SK-MEL-5 (cell line): ENCODE measurements at regions not wholly inside any gene's neighbourhood (a gene's known extent, or its start where the extent isn't known, plus 50 kb on each side); places are given as distances from the start of the nearest gene placed in this dataset.

ENCODE experiments used
- DNase-seq: peaks from one replicate; pipeline ENCODE4 v3.0.0-alpha.2; 2016; ENCODE audit warnings: low read depth, low spot score
- in situ Hi-C: cut with HindIII; loops from 2 replicates; pipeline ENCODE4 v1.10.0; 2016; ENCODE audit warnings: low sequenced_read_pairs, high pct_unique_total_duplicates, low pct_unique_long_range_greater_than_20kb

DNA sequence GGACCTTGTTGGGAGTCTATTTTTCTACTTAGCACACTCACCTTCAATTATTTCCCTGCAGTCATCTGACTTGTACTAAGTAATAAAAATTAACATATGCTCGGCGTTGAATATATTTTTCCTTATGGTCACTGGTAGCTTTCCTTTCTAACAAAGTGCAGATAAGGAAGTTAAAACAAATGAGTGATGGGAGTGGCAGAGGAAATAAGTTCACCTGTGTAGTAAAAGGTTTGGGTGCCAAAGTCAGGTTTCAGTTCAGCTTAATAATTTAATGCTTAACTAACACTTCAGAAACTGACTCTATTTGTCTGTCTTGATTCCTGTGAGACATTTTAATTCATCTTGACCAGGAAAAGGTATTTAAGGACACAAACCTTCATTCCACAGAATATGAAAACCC is 184.4 kb downstream of the PCDH7 start:
- in situ Hi-C loops: no loop called here
- DNase-seq: no peak

DNA sequence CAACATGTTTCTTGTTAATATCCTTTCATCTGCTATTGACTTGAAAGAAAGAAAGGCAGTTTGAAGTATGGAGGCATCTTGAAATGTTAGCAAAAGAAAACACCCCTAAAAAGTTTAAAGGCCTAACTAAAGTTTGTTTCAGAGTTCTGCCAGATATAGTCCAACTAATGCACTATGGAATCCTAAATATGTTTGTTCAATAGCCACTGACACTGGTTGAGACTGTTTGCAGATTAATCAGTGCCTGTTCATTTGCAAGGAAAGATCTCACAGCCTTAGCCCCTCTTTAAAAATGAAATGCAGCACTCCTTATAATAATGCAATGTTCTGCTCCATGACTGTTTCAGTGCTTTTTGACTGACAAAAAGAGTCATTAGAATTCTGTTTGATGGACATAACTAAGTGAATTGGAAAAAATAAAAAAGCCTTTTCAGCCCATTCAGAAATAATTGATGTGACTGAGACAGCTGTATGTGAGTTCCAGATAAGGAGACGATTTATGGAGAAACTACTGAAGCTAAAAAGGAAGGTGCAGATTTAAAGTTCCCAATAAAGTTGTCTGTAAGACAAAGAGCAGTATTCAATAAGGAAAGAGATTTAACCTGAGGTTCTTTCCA is 192.0 kb downstream of the PCDH7 start:
- DNase-seq: no peak
- in situ Hi-C loops: no loop called here

DNA sequence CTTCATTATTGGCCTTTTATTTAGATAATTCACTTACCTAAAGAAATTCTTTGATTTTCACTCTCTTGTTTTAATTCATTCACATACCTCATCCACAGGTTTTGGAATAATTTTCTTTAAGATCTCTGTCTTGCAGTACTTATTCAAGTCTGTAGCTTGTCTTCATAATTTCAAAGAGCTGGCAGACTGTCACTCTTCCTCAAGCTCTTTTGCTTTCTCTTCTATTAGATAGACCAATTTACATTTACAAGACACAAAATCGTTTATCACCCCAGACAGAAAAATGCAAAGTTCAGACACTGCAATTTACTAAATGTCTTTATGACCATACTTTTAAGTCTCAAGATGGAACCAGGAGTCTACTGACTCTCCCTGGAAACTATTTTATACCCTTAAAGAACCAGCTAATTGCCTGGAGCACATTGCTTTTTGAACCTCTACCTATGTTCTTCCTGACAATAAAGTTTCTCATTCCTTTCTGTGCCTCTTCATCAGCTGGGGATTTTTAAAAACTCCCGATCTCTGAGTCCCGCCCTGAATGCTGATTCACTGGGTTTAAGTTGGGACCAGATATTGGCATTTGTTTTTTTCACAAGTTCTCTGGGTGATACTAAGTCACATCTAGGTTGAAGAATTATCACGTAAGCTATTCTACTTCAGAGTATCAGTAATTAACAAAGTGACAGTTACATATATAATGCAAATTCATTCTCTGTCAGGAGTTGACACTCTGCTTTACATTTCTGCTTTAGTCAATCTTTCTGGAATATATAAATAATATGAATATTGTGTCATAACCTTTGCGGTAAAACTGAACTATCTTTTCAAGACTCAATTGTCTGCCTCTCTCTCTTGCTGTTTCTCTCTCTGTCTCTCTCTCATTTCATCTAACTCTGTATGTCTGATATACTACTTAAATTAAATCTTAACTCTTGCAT is 196.4 kb downstream of the PCDH7 start:
- no peak for DNase-seq
- in situ Hi-C loops: no loop called here

DNA sequence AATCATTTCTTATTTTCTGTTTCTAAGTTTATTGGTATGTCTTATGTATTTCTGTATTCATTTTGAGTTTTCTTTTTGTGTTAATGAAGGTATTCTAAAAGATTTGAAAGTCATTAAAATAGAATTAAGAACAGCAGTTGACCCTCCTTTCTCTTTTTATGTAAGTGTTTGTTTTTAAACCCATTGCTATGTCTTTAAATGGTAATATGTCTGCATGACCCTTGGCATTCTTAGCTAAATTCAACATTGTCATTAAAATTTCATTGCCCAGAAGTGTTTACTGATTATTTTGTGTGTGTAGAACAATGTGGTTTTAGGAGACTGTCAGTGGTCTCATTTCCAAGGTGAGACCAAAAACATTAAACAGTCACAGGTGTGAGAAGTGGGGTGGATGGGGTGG is 197.8 kb downstream of the PCDH7 start:
- no peak for DNase-seq
- in situ Hi-C loops: no loop called here

DNA sequence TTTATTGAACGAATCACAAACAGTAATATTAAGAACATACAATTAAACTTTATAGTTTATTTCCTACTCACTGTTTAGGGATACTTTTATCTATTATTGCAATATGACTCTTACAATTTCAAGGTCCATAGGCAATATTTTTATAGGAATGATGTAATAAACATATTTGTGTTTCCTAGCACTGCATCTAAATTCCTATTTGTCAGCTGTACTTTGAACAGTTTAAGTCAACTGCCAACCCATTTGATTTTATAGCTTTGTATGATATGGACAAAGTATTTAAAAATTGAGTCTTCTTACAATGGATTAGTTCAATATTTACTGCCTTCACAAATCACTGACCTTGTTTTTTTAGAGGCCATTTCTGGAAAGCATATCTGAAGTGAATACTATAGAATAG is 199.3 kb downstream of the PCDH7 start:
- DNase-seq: no peak
- in situ Hi-C loops: no loop called here

- in situ Hi-C loops: no loop called here
- peak; percentile 29 for DNase-seq
Observed at GRCh38 chr4:30920043-30920442, 199.9 kb downstream of the PCDH7 start.

- no peak for DNase-seq
- in situ Hi-C loops: no loop called here
Observed at GRCh38 chr4:30922625-30923024, 202.5 kb downstream of the PCDH7 start.

GRCh38 chr4:30924495-30924894 is 204.3 kb downstream of the PCDH7 start:
- DNase-seq: no peak
- in situ Hi-C loops: no loop called here

DNA sequence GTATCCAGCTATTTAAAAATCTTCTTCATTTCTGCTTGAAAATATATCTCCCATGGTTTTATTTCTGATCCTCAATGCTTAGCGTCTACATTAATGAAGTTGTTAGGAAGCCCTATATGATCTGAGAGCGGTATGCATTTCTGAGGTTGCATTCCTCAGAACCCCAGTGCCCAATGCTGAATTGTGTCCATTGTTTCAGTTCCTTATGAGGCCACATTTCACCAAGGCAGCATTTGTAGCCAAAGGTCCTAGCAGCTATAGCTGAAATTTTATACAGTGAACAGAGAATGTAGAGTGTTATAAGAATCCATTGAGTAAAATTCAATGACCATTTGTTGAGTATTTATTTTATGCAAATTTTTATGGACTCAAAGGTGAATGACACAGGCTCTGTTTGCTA is 209.5 kb downstream of the PCDH7 start:
- in situ Hi-C loops: no loop called here
- peak; percentile 96 for DNase-seq

DNA sequence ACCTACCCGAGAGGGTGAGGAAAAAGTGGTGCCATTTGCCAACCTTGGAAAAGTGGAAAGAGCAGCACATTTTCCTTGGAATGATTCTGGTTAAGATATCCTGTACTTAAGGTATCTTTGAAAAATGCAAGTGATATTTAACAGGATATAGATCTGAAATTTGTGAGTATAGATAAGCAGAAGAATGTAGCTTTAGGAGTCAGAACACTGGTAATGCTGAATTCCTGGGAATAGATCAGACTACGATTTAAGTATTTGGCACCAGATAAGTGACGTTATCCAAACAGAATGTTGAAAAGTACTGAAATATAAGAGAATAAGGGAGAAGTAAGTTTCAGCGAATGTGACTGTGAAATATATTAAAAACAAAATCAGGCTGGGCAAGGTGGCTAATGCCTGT is 210.1 kb downstream of the PCDH7 start:
- in situ Hi-C loops: no loop called here
- DNase-seq: no peak

DNA sequence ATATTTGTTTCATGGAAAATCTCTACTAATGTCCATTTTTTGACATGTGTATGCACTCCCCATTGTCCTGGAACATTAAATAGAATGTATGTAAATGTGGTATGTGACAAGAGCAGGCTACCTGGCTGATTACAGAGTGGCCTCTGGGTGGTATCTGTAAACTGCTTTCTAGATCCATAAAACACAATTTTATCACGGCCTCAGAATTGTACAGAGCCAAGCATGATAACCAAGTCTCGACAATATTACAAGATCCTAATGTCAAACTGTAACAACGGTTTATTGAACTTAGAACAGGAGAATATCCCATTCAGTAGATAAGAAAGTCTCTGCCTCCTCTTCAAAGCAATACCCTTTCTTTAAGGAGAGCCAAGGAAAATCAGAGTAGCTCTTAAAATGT is 212.4 kb downstream of the PCDH7 start:
- DNase-seq: no peak
- in situ Hi-C loops: no loop called here

DNA sequence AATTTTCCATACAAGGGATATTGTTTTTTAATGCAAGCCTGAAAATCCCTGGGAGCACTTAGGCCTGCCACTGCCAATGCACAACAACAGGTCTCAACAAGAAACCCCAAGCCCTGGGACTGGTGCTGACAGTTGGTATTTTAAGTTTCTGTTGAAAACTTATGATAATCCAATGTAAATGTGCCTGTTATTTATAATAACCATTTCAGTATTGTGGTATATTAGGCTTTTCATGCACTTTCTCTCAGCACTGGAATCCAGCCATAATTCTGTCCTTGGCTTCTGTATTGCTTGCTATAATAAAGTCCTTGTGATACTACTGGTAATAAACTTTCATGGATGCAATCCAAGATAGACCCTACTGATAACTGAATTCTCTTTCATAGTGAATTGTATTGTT is 218.9 kb downstream of the PCDH7 start:
- in situ Hi-C loops: no loop called here
- peak; percentile 58 for DNase-seq

- no peak for DNase-seq
- in situ Hi-C loops: no loop called here
Observed at GRCh38 chr4:30939684-30940083, 219.5 kb downstream of the PCDH7 start.

DNA sequence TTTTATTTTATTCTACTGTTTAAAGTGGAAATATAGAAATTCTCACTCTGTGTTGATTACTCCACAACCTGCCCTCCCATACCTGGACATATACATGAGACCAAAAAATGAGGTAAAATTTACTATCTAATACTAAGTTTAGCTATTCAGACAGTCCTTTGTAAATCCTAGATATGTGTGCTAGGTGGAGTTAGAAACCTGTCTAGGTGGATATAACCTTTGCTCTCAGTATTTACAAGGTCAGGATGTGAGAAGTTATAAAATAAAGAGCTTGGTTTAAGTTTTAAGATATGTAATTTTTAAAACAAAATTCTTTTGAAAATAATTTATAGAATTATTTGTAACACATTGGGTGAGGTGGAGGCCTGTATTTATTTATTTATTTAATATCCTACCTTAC is 221.5 kb downstream of the PCDH7 start:
- in situ Hi-C loops: no loop called here

GRCh38 chr4:30943356-30943755 is 223.2 kb downstream of the PCDH7 start:
- in situ Hi-C loops: no loop called here

More for the DNA sequence above, 221.5 kb downstream of the PCDH7 start:
- DNase-seq: no peak

DNA sequence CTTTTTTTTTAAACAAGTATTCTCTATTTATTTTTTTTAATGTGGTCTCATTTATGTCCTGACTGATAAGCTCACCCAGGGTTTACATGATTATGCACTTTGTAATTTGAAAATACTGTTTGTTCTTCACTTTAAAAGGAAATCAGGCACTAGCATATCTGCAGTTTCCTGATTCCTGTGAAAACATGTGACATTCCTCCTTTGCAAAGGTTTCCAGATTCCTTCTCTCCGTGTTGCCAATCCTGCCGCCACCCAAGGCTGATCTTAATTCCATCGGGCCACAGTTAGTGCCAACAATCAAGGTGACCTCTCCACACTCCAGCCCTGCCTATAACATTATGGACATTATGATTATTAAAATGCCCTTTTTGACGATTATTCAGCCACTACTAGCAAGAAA is 225.4 kb downstream of the PCDH7 start:
- in situ Hi-C loops: no loop called here
- no peak for DNase-seq

More at GRCh38 chr4:30943356-30943755, 223.2 kb downstream of the PCDH7 start:
- no peak for DNase-seq

DNA sequence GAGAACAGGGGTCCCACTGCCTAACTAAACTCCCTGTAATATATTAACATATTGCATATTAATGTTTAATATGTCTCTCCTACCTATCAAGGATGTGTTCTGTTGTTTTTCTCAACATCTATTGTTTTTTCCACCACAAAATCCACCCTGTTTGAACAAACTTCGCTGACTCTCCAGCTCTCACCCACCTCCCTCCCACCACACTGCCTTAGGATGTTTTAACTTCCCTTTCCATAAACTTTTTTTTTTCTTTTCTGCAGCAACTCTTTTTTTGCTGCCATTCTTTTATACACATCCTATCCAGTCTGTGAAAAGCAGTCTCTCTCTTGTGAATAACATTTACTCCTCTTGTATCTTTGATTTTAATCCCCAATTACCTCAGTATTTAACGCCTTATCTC is 226.1 kb downstream of the PCDH7 start:
- in situ Hi-C loops: no loop called here
- DNase-seq: no peak

- in situ Hi-C loops: no loop called here
- peak; percentile 42 for DNase-seq
Observed at GRCh38 chr4:30948653-30949052, 228.5 kb downstream of the PCDH7 start.

DNA sequence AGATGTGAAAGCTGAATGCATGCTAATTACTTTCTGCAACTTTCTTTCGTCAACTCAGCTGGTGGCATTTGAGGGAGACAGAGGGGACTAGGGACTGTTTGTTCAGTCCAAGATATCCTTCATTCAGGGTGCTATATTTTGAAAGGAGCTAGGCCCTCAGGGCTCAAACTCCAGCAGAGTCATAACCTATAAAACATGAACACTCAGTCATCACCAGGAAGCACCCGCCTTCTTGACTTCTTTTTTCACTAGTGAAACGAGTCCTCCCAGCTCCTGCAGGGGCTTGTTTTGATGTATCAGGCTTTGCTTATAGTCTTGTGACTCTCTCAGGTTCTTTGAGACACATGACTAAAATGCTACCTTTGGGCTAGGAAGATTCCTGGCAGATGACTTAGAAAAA is 230.6 kb downstream of the PCDH7 start:
- peak; percentile 98 for DNase-seq
- in situ Hi-C loops: no loop called here
